IMR-90 (cell line): ENCODE measurements at regions not wholly inside any gene's neighbourhood (a gene's known extent, or its start where the extent isn't known, plus 50 kb on each side); places are given as distances from the start of the nearest gene placed in this dataset.

Experiments used
- ATAC-seq: fragments of 200-7000 bp; cut with Tn5 transposase; 2 replicates; pipeline ENCODE4 v1.9.1; 2020; ENCODE audit warnings: low read depth, mild to moderate bottlenecking, moderate library complexity
- BruUV-seq: library from RNA; stranded (reverse); fragments of 400-500 nt; replicated peaks from 2 replicates; lab custom pipeline; 2021; lab: Mats Ljungman, UMichigan
- CTCF ChIA-PET: fragments of 300-600 bp; formaldehyde crosslinking; extraction: SDS; loops from one replicate; lab custom pipeline; 2021; ENCODE audit warnings: antibody characterized with exemption; lab: Yijun Ruan, JAX
- POLR2A ChIA-PET: fragments of 300-600 bp; sonication (Branson Sonifier 250); formaldehyde crosslinking; loops from one replicate; lab custom pipeline; 2022; ENCODE audit warnings: antibody characterized with exemption; ENCODE audit not compliant: unreplicated experiment; lab: Charles Lee
- DNase-seq: peaks from one replicate; pipeline ENCODE4 v3.0.0; 2013
- H2AFZ ChIP-seq: replicated peaks from 2 replicates; pipeline ENCODE3; 2013; ENCODE audit warnings: low read length, mild to moderate bottlenecking; ENCODE audit not compliant: poor library complexity
- H2AK5ac ChIP-seq: 2 replicates; pipeline ENCODE4 v1.6.1; 2013; ENCODE audit warnings: low read depth, low read length, inconsistent platforms
- H2AK9ac ChIP-seq: replicated peaks from 2 replicates; pipeline ENCODE3; 2013; ENCODE audit warnings: mild to moderate bottlenecking, low read depth, low read length, moderate library complexity; ENCODE audit not compliant: poor library complexity
- H2BK120ac ChIP-seq: 2 replicates; pipeline ENCODE4 v1.6.1; 2013; ENCODE audit warnings: low read depth, low read length, inconsistent platforms
- H2BK15ac ChIP-seq: 3 replicates; pipeline ENCODE4 v1.6.1; 2013; ENCODE audit warnings: low read depth, low read length, inconsistent platforms
- H2BK20ac ChIP-seq: 2 replicates; pipeline ENCODE4 v1.6.1; 2013; ENCODE audit warnings: low read depth, mild to moderate bottlenecking, inconsistent platforms, low read length, moderate library complexity
- H2BK5ac ChIP-seq: 2 replicates; pipeline ENCODE4 v1.6.1; 2013; ENCODE audit warnings: mild to moderate bottlenecking, low read depth, low read length, inconsistent platforms; ENCODE audit not compliant: poor library complexity, severe bottlenecking
- H3K14ac ChIP-seq: replicated peaks from 2 replicates; pipeline ENCODE4 v1.6.1; 2013; ENCODE audit warnings: low read depth, low read length, inconsistent platforms
- H3K18ac ChIP-seq: 2 replicates; pipeline ENCODE4 v1.6.1; 2013; ENCODE audit warnings: low read depth, low read length, control low read depth
- H3K23ac ChIP-seq: 2 replicates; pipeline ENCODE4 v1.6.1; 2013; ENCODE audit warnings: low read depth, low read length, inconsistent platforms
- H3K27ac ChIP-seq: 2 replicates; pipeline ENCODE4 v1.5.1; 2013; ENCODE audit warnings: mild to moderate bottlenecking, control low read depth, low read length; ENCODE audit not compliant: insufficient read depth
- H3K27me3 ChIP-seq: 2 replicates; pipeline ENCODE4 v1.6.1; 2013; ENCODE audit warnings: low read length; ENCODE audit not compliant: control insufficient read depth, insufficient read depth
- H3K36me3 ChIP-seq: 2 replicates; pipeline ENCODE4 v1.6.1; 2013; ENCODE audit warnings: low read length, mixed read lengths; ENCODE audit not compliant: control insufficient read depth, insufficient read depth
- H3K4ac ChIP-seq: 2 replicates; pipeline ENCODE4 v1.6.1; 2013; ENCODE audit warnings: low read depth, low read length, inconsistent platforms
- H3K4me1 ChIP-seq: 2 replicates; pipeline ENCODE4 v1.6.1; 2013; ENCODE audit warnings: low read length, mixed read lengths; ENCODE audit not compliant: control insufficient read depth, insufficient read depth
- H3K4me2 ChIP-seq: 2 replicates; pipeline ENCODE4 v1.6.1; 2013; ENCODE audit warnings: low read depth, mild to moderate bottlenecking, control low read depth, low read length, moderate library complexity
- H3K4me3 ChIP-seq: 2 replicates; pipeline ENCODE4 v1.5.1; 2013; ENCODE audit warnings: low read depth, mild to moderate bottlenecking, control low read depth, low read length, moderate library complexity; ENCODE audit not compliant: insufficient read depth
- H3K56ac ChIP-seq: 2 replicates; pipeline ENCODE4 v1.6.1; 2013; ENCODE audit warnings: low read length, inconsistent platforms; ENCODE audit not compliant: insufficient read depth; ENCODE audit errors: extremely low read depth
- H3K79me1 ChIP-seq, 2 experiments: 2 replicates each; pipeline ENCODE4 v1.6.1; 2013; ENCODE audit warnings: low read length in 2 of 2, inconsistent platforms in 1 of 2, low read depth in 1 of 2
- H3K9ac ChIP-seq: 2 replicates; pipeline ENCODE4 v1.6.1; 2013; ENCODE audit warnings: low read depth, low read length, control low read depth
- H3K9me1 ChIP-seq: 2 replicates; pipeline ENCODE4 v1.6.1; 2013; ENCODE audit warnings: low read length, inconsistent platforms; ENCODE audit not compliant: insufficient read depth
- H3K9me3 ChIP-seq: 2 replicates; pipeline ENCODE4 v1.6.1; 2013; ENCODE audit warnings: low read length; ENCODE audit not compliant: control insufficient read depth, insufficient read depth
- H4K20me1 ChIP-seq: 2 replicates; pipeline ENCODE4 v1.6.1; 2013; ENCODE audit warnings: low read length, inconsistent platforms; ENCODE audit not compliant: insufficient read depth
- H4K5ac ChIP-seq: 2 replicates; pipeline ENCODE4 v1.6.1; 2013; ENCODE audit warnings: mild to moderate bottlenecking, low read depth, low read length, control low read depth
- H4K8ac ChIP-seq, 2 experiments: 2 replicates each; pipeline ENCODE4 v1.6.1; 2013; ENCODE audit warnings: low read depth in 2 of 2, low read length in 2 of 2, control low read depth in 1 of 2, inconsistent platforms in 1 of 2
- H4K91ac ChIP-seq: 2 replicates; pipeline ENCODE4 v1.6.1; 2013; ENCODE audit warnings: low read depth, low read length, inconsistent platforms; ENCODE audit not compliant: insufficient read depth
- BHLHE40 ChIP-seq: fragments of 150-350 bp; IDR thresholded peaks from 2 replicates; pipeline ENCODE4 v1.6.1; 2016; ENCODE audit warnings: mild to moderate bottlenecking, low read depth, low read length
- POLR2A ChIP-seq: IDR thresholded peaks from 2 replicates; pipeline ENCODE4 v1.6.1; 2012; ENCODE audit warnings: mild to moderate bottlenecking, low read depth, low read length
- RAD21 ChIP-seq: IDR thresholded peaks from 2 replicates; pipeline ENCODE4 v1.6.1; 2012; ENCODE audit warnings: low read length, improper control_type of control experiment
- WGBS, 2 experiments: methylation state at CpG; one replicate each; pipeline versions ENCODE4 v1.1.5 to v1.1.7; 2013; ENCODE audit warnings: missing lambda C conversion rate in 2 of 2; ENCODE audit not compliant: insufficient read length in 1 of 2; ENCODE audit errors: extremely low coverage in 2 of 2; 5-methylcytosine and 5-hydroxymethylcytosine counted together
- dilution Hi-C: fragments of 300-500 bp; cut with HindIII; formaldehyde crosslinking; loops from one replicate; pipeline ENCODE4 v1.14.3; 2018; ENCODE audit warnings: low sequenced_read_pairs; ENCODE audit not compliant: unreplicated experiment
- in situ Hi-C: fragments of 300-500 bp; cut with MboI; formaldehyde crosslinking; loops from 3 replicates; pipeline ENCODE4 v1.14.3; 2019; ENCODE audit warnings: low sequenced_read_pairs, inconsistent platforms, mixed read lengths
- intact Hi-C: fragments of 100-400 bp; cut with micrococcal nuclease; formaldehyde crosslinking; loops from 2 replicates; pipeline ENCODE4 v1.10.0; 2022
- TF ChIP-seq, protein P1 (sequence below): conservative IDR thresholded peaks from 2 replicates; pipeline ENCODE4 v1.5.1; 2012; ENCODE audit warnings: mild to moderate bottlenecking, low read depth, low read length, improper control_type of control experiment

DNA sequence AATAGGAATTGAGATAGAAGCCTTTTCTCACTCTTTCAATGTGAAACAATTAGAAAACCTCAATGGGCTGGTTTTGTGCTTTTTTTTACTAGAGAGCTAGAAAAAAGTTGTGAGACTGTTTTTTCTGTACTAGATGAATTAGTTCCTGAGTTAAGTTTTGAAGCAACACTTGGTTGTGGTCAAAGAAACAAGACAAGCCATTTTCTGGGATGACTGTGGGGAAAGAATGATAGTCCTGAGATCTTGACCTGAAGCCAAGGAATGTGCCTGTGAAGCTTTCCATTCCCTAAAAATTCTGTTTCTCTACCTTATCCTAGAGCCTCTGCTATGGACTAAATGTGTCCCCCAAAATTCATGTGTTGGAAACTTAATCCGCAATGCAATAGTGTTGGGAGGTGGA lies 157.8 kb upstream of the TLL1 start:
- no peaks in the 10 kb centered on the region for H4K20me1 ChIP-seq
- peaks cover 8% of the 10 kb centered on the region for H3K9me3 ChIP-seq
- H2BK20ac ChIP-seq, result no peak overlapping the region
- ATAC-seq, result no peak
- H3K14ac ChIP-seq, result no peak overlapping the region
- no CpG with 5 or more reads among the region's 1 CpG for WGBS, 2 experiments
- no peaks in the 10 kb centered on the region for H3K4me1 ChIP-seq
- no peak overlapping the region for H3K18ac ChIP-seq
- no peaks in the 10 kb centered on the region for H3K36me3 ChIP-seq
- no peak overlapping the region for H3K27ac ChIP-seq
- no peaks in the 10 kb centered on the region for H3K79me1 ChIP-seq
- DNase-seq, result no peak
- no peak overlapping the region for H2BK5ac ChIP-seq
- no TSS peak for BruUV-seq
- H4K91ac ChIP-seq, result no peak overlapping the region
- ChIA-PET CTCF (no interaction called here), POLR2A (no interaction called here)
- no peak overlapping the region for H3K4ac ChIP-seq
- no peak overlapping the region for H2AK5ac ChIP-seq
- H2BK15ac ChIP-seq, result no peak overlapping the region
- no peak overlapping the region for H4K5ac ChIP-seq
- intact Hi-C loops (no loop called here), in situ Hi-C loops (no loop called here), dilution Hi-C loops (no loop called here)
- no peak overlapping the region for H2BK120ac ChIP-seq
- H3K56ac ChIP-seq, result no peak overlapping the region
- H3K9ac ChIP-seq, result no peak overlapping the region
- no peak overlapping the region for H3K4me3 ChIP-seq
- H4K8ac ChIP-seq, result no peak overlapping the region
- no peak overlapping the region for H2AFZ ChIP-seq
- H3K27me3 ChIP-seq, result no peaks in the 10 kb centered on the region
- no peak overlapping the region for H3K4me2 ChIP-seq
- no peak overlapping the region for H3K23ac ChIP-seq
- no peak for TF ChIP-seq RAD21
- no peak for TF ChIP-seq POLR2A
- TF ChIP-seq, protein P1, sequence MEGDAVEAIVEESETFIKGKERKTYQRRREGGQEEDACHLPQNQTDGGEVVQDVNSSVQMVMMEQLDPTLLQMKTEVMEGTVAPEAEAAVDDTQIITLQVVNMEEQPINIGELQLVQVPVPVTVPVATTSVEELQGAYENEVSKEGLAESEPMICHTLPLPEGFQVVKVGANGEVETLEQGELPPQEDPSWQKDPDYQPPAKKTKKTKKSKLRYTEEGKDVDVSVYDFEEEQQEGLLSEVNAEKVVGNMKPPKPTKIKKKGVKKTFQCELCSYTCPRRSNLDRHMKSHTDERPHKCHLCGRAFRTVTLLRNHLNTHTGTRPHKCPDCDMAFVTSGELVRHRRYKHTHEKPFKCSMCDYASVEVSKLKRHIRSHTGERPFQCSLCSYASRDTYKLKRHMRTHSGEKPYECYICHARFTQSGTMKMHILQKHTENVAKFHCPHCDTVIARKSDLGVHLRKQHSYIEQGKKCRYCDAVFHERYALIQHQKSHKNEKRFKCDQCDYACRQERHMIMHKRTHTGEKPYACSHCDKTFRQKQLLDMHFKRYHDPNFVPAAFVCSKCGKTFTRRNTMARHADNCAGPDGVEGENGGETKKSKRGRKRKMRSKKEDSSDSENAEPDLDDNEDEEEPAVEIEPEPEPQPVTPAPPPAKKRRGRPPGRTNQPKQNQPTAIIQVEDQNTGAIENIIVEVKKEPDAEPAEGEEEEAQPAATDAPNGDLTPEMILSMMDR, result no peak
- no peak for TF ChIP-seq BHLHE40
- no peak overlapping the region for H2AK9ac ChIP-seq
- no peaks in the 10 kb centered on the region for H3K9me1 ChIP-seq
